K562 (cell line): ENCODE measurements at regions not wholly inside any gene's neighbourhood (a gene's known extent, or its start where the extent isn't known, plus 50 kb on each side); places are given as distances from the start of the nearest gene placed in this dataset.

Source experiments
- ATAC-seq: fragments of 200-7000 bp; cut with Tn5 transposase; 3 replicates; pipeline ENCODE4 v1.9.1; 2020; ENCODE audit warnings: moderate library complexity
- BruUV-seq: library from RNA; stranded (reverse); fragments of 400-500 nt; replicated peaks from 2 replicates; lab custom pipeline; 2021; lab: Mats Ljungman, UMichigan
- CTCF ChIA-PET: fragments of 300-600 bp; formaldehyde crosslinking; extraction: SDS; loops from one replicate; lab custom pipeline; 2021; ENCODE audit warnings: low intra/inter-chr PET ratio; lab: Yijun Ruan, JAX
- POLR2A ChIA-PET: fragments of 300-600, 350-650 bp; sonication (Branson Sonifier 250); formaldehyde crosslinking; extraction: SDS; loops from one replicate; lab custom pipeline; 2021; ENCODE audit warnings: antibody characterized with exemption, inconsistent platforms; lab: Yijun Ruan, JAX
- DNase-seq, 4 experiments: peaks; one replicate each; pipeline versions ENCODE4 v3.0.0 to v3.0.0-alpha.2; 2011 to 2018; ENCODE audit warnings: low spot score in 3 of 4, mixed read lengths in 3 of 4; ENCODE audit errors: extremely low read depth in 1 of 4
- FAIRE-seq: peaks from 2 replicates; lab custom pipeline; 2011; peaks lifted over from hg19 to GRCh38; lab: Jason Lieb, UNC
- H2AFZ ChIP-seq: 2 replicates; pipeline ENCODE4 v1.6.0; 2011; ENCODE audit warnings: low read depth, low read length, control low read depth, inconsistent platforms
- H3K27ac ChIP-seq: fragments of 200-600 bp; 3 replicates; pipeline ENCODE4 v1.8.0; 2011; ENCODE audit warnings: low read depth, mild to moderate bottlenecking, control low read depth, inconsistent platforms, low read length, moderate library complexity, mixed read lengths; ENCODE audit errors: extremely low read depth
- H3K27me3 ChIP-seq, 2 experiments: fragments of 300-600 bp in 1 of 2; 2 replicates in 1 of 2; 3 replicates in 1 of 2; pipeline versions ENCODE4 v1.6.0 to v1.8.0; 2011; ENCODE audit warnings: inconsistent platforms in 2 of 2, low read length in 2 of 2, mild to moderate bottlenecking in 1 of 2, mixed read lengths in 1 of 2, moderate library complexity in 1 of 2; ENCODE audit not compliant: control insufficient read depth in 2 of 2, insufficient read depth in 2 of 2
- H3K36me3 ChIP-seq: fragments of 300-600 bp; 3 replicates; pipeline ENCODE4 v1.8.0; 2011; ENCODE audit warnings: mild to moderate bottlenecking, low read length, inconsistent platforms; ENCODE audit not compliant: control insufficient read depth, insufficient read depth
- H3K4me1 ChIP-seq, 2 experiments: fragments of 200-600 bp in 1 of 2; replicated peaks in 1 of 2; 2 replicates in 1 of 2; 3 replicates in 1 of 2; pipeline versions ENCODE4 v1.5.1 to v1.8.0; 2011; ENCODE audit warnings: inconsistent platforms in 2 of 2, low read length in 2 of 2, mild to moderate bottlenecking in 1 of 2, mixed read lengths in 1 of 2, moderate library complexity in 1 of 2; ENCODE audit not compliant: control insufficient read depth in 2 of 2, insufficient read depth in 2 of 2
- H3K4me2 ChIP-seq: 2 replicates; pipeline ENCODE4 v1.6.1; 2011; ENCODE audit warnings: low read length, control low read depth, inconsistent platforms, mixed read lengths; ENCODE audit not compliant: insufficient read depth
- H3K4me3 ChIP-seq: fragments of 200-600 bp; sonication (generic), shearing (Covaris generic); 2 replicates; pipeline ENCODE4 v1.5.1; 2016; ENCODE audit warnings: control low read depth, inconsistent platforms
- H3K79me2 ChIP-seq: fragments of 200-600 bp; 3 replicates; pipeline ENCODE4 v1.8.0; 2011; ENCODE audit warnings: low read length, inconsistent platforms; ENCODE audit not compliant: control insufficient read depth, insufficient read depth
- H3K9ac ChIP-seq, 2 experiments: 2 replicates each; pipeline versions ENCODE4 v1.6.0 to v1.6.1; 2011; ENCODE audit warnings: low read depth in 2 of 2, low read length in 2 of 2, control low read depth in 1 of 2, inconsistent platforms in 1 of 2, mild to moderate bottlenecking in 1 of 2, mixed read lengths in 1 of 2; ENCODE audit not compliant: insufficient read depth in 1 of 2
- H3K9me1 ChIP-seq: one replicate; pipeline ENCODE4 v1.6.0; 2011; ENCODE audit warnings: inconsistent platforms, mild to moderate bottlenecking, low read length, moderate library complexity; ENCODE audit not compliant: control insufficient read depth, insufficient read depth
- H3K9me3 ChIP-seq: replicated peaks from 2 replicates; pipeline ENCODE4 v1.5.1; 2011; ENCODE audit warnings: low read depth, low read length, inconsistent platforms; ENCODE audit not compliant: control insufficient read depth, insufficient read depth
- H4K20me1 ChIP-seq: replicated peaks from 2 replicates; pipeline ENCODE4 v1.6.1; 2011; ENCODE audit warnings: low read length, inconsistent platforms, mixed read lengths; ENCODE audit not compliant: control insufficient read depth, insufficient read depth
- KAT7 ChIP-seq: sonication (generic); formaldehyde crosslinking; IDR thresholded peaks from 2 replicates; pipeline ENCODE4 v1.8.0; 2022; ENCODE audit warnings: missing genetic modification reagents, mild to moderate bottlenecking, borderline replicate concordance
- MTA3 ChIP-seq: fragments of 450-650 bp; formaldehyde crosslinking; IDR thresholded peaks from 2 replicates; pipeline ENCODE4 v1.6.1; 2017; ENCODE audit warnings: mild to moderate bottlenecking, borderline replicate concordance
- TOE1 ChIP-seq, 2 experiments: fragments of 450-650 bp in 1 of 2; sonication (generic) in 1 of 2; formaldehyde crosslinking in 1 of 2; IDR thresholded peaks; 2 replicates each; pipeline versions ENCODE4 v1.7.1 to v1.8.0; 2016 to 2022; ENCODE audit warnings: borderline replicate concordance in 2 of 2, mild to moderate bottlenecking in 2 of 2, antibody characterized with exemption in 1 of 2, inconsistent platforms in 1 of 2, low read depth in 1 of 2, missing genetic modification reagents in 1 of 2, moderate library complexity in 1 of 2
- USF2 ChIP-seq: sonication (generic); formaldehyde crosslinking; IDR thresholded peaks from 2 replicates; pipeline ENCODE4 v1.5.0; 2020; ENCODE audit warnings: missing genetic modification reagents
- VEZF1 ChIP-seq: fragments of 200-800 bp; sonication (Bioruptor generic); IDR thresholded peaks from 2 replicates; pipeline ENCODE4 v1.6.1; 2017; ENCODE audit warnings: missing genetic modification characterization, missing compliant biosample characterization
- WGBS: fragments of 100-300 bp; shearing (Covaris generic); methylation state at CpG from one replicate; pipeline ENCODE4 v1.1.6; 2016; ENCODE audit warnings: low coverage, mixed read lengths; ENCODE audit not compliant: insufficient coverage; ENCODE audit errors: missing lambda C conversion rate; 5-methylcytosine and 5-hydroxymethylcytosine counted together
- in situ Hi-C: fragments of 300-500 bp; cut with MboI; formaldehyde crosslinking; loops from 4 replicates; pipeline ENCODE4 v1.15.0; 2018; ENCODE audit warnings: inconsistent platforms, mixed read lengths
- intact Hi-C: fragments of 100-400 bp; cut with micrococcal nuclease; formaldehyde crosslinking; loops from 2 replicates; pipeline ENCODE4 v1.14.2; 2022

- intact Hi-C loops (no loop called here), in situ Hi-C loops (no loop called here)
- no peaks in the 10 kb centered on the region for H3K9me3 ChIP-seq
- FAIRE-seq (no peak), DNase-seq (no peak), ATAC-seq (no peak)
- H3K9ac ChIP-seq = no peak overlapping the region
- no peaks in the 10 kb centered on the region for H3K9me1 ChIP-seq
- H3K4me2 ChIP-seq = no peak overlapping the region
- no peak overlapping the region for H3K4me3 ChIP-seq
- H3K27ac ChIP-seq = no peak overlapping the region
- H2AFZ ChIP-seq = no peak overlapping the region
- TF ChIP-seq TOE1 (IDR thresholded peaks at IDR 0.05; ENCODE audit: borderline replicate concordance) (no peak), TOE1 (CRISPR knock-in tag; IDR thresholded peaks at IDR 0.05; ENCODE audit: borderline replicate concordance, low read depth) (no peak), KAT7 (CRISPR knock-in tag) (no peak), VEZF1 (CRISPR knock-in tag) (no peak), MTA3 (no peak), USF2 (CRISPR knock-in tag) (no peak)
- H3K27me3 ChIP-seq = no peaks in the 10 kb centered on the region; a peak in 1 of 5 replicates
- POLR2A ChIA-PET = no interaction called here
- no peaks in the 10 kb centered on the region for H3K36me3 ChIP-seq
- H3K79me2 ChIP-seq = no peaks in the 10 kb centered on the region
- CTCF ChIA-PET = no interaction called here
- BruUV-seq = no TSS peak
- 0% methylated on average over 1 of the region's 1 CpG for WGBS
- H3K4me1 ChIP-seq = no peaks in the 10 kb centered on the region
- H4K20me1 ChIP-seq = no peaks in the 10 kb centered on the region
These were observed 138.6 kb downstream of the RPS29 start for GRCh38 chr14:49447540-49448107.
